ENCODE measurements at regions not wholly inside any gene's neighbourhood (a gene's known extent, or its start where the extent isn't known, plus 50 kb on each side); places are given as distances from the start of the nearest gene placed in this dataset.

DNA sequence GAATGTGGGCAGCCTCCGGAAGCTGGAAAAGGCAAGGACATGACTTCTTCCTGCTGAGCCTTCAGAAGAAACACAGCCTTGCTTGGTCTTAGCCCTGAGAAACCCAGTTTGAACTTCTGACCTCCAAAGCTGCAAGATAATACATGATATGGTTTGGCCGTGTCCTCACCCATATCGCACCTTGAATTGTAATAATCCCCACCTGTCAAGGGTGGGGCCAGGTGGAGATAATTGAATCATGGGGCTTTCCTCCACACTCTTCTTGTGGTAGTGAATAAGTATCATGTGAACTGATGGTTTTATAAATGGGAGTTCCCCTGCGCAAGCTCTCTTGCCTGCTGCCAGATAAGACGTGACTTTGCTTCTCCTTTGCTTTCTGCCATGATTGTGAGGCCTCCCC, 310.9 kb downstream of the PSAT1 start:
- no peak for FAIRE-seq

DNA sequence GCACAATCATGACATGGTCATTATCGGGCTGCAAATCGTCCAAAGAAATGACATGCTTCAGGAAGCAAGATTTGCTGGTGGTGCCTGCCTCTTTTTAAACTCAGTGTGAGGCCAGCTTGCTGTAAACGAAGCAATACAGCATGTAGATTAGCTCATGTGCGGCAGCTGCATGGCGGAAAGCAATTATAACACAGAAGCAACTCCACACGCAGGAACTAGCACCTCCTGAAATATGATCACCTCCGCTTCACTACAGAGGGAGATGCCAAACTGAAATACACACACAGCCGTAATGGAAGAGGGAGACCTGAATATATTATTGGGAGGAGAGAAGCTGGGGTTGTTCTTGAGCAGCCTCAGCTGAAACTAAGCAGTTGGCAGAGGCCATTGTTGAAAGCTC, 312.5 kb downstream of the PSAT1 start:
- no peak for FAIRE-seq

DNA sequence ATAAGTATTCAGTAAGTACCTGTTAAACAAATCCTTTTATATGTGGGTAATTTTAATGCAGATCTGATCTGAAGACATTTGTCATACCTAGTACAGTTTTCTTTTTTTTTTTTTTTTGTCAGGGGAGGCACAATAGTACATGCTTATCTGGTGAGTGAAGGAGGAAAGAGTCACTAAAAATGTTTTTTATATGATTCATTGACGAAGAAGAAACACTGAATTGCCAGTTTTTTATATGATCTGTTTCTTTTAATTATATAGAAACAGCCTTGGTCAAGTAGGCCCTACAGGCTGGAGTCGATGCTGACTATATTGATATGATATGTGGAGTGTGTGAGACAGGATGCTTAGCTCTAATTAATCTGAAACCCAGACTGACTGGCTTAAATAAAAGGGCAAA, 315.2 kb downstream of the PSAT1 start:
- peak; percentile 19 for FAIRE-seq

DNA sequence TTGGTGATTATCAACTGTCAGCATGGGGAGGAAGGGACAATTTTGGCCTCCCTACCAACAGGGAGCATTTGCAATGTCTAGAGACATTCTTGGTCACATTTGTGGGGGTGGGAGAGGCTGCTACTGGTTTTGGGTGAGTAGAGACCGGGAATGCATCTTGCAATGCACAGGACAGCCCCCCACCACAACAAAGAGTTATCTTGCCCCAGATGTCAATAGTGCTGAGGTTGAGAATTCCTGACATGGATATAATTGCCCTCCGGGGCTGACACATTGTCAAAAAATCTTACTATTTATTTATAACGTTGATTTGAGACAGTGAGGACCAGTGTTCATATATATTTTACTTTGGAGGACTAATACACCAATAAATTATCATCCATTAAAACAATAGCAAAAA, 316.1 kb downstream of the PSAT1 start:
- FAIRE-seq = no peak

DNA sequence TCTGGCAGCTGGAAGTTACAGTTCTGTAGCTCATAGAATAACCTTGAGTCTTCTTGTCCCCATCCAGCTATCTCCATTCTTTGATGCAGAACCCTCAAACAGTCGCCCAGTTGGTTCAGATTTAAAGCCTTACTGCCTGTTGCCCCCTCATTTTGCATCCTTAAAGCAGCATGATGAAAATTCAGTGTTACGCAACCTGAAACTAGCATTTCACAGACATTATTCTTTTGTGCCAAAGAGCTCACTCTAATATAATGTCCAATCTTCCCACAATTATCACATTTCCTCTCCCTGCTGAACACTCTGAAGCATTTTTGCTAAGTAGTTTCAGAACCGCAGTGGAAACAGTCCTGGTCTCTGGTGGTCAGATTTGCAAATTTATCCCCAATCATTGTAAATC, 318.0 kb downstream of the PSAT1 start:
- no peak for FAIRE-seq

DNA sequence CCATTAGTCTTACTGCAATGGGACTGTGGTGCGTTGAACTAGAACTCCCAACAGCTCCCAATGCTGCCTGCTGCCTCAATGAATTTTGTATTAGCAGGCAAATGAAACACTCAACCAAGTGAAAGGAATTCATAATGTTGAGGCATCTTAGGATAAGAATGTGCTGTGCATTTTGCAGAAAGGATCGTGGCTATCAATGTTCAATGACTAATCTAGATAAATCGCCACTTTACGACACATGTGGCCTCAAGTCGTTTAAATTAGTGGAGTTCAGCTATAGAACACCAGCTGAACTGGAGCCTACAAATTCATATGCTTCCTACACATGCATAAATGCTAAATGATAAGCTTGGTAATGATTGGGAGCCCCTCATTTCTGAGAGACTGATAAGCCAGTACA, 318.4 kb downstream of the PSAT1 start:
- FAIRE-seq = no peak

DNA sequence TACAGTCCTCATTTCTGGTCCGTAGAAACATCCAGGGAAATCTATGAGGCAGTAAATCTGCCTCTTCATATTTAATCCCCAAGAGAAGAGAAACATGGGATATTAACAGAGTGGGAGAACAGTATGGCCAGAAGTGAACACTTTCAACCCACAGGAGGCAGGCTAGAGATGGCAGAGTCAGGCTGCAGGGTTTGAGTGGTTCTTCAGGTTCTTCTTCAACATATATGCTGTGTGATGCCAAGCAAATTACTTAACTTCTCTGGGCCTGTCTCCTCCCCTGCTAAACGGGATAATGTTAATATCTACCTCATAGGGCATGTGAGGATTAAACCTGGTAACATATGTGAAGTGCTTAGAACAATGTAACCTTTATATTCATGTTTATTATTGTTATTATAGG, 321.8 kb downstream of the PSAT1 start:
- FAIRE-seq = no peak

DNA sequence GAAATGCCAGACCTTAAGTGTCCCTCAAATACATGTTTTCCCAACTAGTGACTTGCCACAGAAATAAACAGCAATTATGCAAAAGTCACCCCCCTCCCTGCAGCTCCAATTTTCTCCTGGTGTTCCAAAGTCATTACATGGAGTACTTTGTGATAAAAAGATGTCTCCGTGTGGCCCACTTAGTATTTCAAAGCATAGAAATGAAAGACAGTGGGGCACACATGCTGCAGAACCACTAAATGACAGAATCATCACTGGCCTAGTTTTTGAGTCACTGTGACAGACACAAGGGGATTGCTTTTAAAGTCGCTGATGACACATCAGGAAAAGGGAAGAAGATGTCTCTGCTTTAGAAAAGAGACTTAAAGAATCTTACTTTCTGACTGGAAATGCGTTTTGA, 323.4 kb downstream of the PSAT1 start:
- FAIRE-seq = no peak

DNA sequence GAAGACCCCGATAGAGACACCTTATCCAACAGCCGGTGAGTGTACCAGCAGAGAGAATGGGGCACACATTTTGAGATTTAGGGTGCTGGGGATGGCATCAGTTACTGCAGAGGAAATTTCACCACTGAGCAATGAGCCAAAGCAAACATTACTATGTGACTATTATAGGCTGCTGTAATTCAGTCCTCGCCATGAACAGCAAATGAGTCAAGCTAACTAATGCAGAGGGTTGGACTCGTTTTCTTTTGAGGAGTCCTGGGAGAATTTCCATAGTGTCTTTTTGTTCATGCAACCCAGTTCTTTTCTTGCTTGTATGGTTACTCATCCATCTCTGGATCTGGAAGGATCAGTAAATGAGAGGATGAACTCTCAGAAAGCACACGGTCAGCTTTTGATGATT, 323.8 kb downstream of the PSAT1 start:
- FAIRE-seq = no peak

DNA sequence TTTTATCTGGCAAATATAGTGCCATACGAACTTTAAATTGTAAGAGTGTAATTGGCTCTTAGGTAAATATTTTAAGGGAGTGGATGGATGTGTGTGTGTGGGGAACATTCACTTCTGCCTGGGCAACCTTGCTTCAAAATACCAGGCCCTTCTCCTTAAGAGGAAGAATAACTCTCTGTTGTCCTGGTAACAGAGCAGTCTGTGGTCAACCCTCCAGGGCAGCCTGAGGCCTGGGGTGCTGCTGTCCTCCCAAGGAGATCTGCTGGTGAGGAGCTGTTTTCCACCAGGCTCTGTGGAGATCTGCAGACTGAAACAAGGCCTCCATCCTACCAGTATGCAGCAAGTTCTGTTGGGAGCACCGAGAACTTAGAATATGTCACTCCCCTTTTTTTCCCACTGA, 325.2 kb downstream of the PSAT1 start:
- FAIRE-seq = no peak

DNA sequence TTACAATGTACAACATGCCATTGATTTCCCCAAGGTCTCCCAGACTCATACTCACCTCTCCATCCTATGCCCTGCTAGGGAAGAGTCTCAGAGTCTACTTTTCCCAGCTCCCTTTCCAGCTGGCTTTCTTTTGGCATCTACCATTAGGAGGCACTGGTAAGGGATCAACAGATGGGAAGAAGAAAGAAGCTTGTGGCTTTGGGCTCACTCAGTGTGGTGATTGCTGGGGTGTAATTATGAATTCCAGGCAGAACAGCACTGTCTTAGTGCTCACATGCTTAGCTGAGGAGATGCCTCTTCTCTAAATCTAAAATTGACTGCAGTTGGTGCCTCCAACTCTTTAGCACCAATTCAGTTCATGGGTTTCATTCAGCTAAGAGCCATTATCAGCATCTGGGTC, 330.0 kb downstream of the PSAT1 start:
- FAIRE-seq = no peak

DNA sequence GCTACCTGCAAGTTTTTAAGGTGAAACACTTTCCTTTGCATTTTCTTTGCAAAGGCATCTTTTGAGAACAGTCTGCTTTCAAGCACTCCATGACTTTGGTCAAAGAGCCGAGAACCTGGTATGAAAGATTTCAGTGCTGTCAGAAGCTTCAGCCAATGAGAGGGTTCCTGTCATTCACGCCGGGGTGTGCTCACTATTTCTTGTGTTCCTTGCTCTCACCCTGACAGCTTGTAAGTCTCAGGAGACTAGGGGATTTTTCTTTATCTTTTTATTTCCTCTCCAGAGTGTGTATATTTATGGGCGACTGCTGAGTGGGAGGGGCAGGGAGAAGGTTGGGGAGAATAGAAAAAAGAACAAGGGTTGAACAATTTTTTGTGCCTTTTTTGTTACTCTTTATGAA, 334.0 kb downstream of the PSAT1 start:
- FAIRE-seq = no peak

DNA sequence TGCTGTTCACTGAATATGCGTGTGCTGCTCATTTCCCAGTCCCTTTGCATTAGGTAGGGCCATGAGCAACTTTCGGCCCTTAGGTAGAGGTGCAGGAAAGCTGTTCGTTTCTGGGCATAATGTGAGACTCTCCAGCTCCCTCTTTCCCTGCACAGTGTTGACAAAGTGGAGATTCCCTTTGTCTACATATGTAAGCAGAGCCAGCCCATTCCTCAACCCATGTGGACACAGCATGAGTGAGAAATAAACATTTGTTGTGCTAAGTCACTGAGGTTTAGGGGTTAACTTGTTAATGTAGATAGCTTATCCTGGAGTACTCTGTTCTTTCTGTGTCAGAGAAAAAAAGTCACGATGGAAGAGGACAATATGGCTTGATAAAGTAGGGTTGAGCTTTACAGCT, 343.8 kb downstream of the PSAT1 start:
- FAIRE-seq = no peak

DNA sequence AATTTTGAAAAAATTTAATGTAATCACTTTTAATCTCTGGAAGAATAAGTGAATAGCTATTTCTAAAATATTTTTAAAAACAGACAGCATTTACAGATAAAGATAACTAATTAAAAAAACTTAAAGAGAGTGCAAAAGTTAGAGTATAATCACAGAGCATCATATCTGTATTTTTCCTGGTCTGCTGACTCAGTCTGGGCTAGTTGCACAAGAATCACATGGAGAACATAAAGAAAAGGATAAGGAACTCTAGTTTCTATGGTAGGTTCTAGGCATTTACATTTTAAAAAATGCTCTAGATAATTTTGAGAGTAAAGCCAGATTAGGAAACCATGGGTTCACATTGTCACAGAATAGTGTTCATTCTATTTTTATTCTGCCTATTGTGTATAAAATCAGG, 347.4 kb downstream of the PSAT1 start:
- FAIRE-seq = no peak

DNA sequence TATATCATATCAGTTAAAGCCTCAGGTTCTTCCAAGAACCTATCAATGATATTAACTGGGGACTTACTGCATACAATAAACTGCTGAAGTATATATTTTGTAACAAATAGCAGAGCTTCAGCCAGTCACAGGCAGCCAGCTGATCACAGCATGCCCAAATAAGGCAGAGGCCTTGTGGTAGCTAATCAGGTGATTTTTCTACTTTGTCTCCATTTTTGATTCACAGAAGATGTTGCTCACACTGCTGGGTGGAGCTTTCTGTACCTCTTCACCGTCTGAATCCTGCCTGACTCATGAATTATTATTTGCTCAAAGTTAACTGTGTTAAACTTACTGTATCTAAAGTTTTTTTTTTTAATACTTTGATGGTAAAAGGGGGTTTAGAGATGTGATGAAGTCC, 357.4 kb downstream of the PSAT1 start:
- FAIRE-seq = no peak

DNA sequence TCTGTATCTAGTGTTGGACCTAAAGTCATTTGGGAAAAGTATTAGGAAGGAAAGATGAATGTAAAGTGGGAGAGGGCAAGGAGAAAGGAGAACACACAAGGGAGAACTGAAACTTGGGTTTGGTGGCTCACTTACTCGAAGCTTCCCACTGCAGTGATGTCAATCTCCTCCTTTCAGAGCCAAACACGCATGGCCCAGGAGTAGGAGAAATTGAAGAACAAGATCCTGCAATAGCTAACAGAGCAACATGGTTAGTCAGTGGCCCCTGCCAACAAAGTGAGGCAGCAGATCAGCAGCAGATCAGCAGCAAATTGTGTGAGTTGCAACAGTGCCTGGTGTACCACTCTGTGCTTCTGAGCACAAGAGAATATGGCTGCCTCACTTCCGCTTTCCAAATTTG, 366.4 kb downstream of the PSAT1 start:
- FAIRE-seq = no peak

DNA sequence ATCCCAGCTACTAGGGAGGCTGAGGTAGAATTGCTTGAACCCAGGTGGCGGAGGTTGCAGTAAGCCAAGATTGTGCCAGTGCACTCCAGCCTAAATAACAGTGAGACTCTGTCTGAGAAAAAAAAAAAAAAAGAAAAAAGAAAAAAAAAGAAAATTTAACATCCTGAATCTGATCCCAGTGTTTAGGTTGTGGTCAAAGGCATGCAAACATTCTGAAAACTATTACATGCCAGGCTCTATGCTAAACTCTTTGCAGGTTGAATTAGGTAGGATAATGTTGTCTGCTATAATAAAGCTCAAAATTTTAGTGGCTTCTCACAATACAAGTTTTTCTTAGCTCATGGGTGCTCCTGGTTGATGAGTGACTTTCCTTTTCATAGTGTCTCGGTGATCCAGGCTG, 367.4 kb downstream of the PSAT1 start:
- FAIRE-seq = no peak

DNA sequence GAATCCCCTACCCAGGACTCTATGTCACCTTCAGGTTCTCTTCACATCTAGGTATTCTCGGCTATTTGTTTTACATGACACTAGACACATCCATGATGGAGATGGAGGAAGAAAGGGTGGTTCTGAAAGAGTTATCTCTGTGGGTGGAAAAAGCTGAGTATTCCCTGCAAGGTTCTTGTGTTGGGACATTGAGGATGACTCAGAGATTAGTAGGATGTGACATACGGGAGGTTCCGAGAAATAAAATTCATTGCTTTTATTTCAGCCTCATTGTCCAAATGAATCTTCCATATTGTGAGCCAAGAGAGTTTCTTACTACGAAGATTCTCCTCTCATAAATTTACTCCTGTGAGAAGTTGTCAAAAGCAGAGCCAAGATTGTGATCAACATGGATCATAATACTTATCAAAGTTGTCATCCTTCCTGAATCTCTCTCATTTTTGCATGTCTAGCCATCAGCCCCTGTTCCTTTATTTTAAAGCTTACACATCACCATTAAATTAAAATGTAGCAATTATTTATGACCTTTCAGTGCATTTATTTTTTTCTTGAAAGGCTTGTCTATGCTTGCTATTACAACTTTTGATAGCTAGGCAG, 370.0 kb downstream of the PSAT1 start:
- FAIRE-seq = no peak

DNA sequence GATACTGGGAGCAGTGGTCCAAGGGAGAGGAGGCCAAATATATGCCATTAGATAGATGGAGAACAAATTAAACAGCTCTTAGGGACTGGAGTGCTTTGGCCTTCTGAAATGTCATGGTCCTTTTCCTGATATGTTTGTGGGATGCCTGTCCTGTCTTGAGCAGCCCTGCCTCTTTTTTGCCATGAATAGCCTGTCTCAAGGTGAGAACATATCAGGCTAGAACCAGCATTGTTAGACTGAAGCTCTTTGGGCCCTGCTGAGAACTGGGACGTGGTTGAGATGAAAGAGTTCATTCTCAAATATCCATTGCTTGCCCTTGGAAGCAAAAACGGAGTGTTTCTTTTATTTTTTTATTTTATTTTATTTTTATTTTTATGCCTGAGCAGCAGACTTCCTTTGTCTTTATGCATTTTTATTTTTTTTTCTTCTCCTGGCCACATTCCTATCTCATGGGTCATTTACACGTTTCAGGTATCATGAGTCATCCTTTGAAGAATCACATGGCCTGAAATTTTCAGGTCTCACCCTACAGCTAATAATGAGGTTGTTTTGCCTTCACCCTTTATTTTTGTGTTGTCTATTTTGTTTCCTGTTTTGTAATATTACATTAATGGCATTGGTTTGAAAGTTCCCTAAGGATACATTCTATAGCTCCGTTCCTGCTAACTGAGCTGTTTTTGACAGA, 371.4 kb downstream of the PSAT1 start:
- FAIRE-seq = no peak

DNA sequence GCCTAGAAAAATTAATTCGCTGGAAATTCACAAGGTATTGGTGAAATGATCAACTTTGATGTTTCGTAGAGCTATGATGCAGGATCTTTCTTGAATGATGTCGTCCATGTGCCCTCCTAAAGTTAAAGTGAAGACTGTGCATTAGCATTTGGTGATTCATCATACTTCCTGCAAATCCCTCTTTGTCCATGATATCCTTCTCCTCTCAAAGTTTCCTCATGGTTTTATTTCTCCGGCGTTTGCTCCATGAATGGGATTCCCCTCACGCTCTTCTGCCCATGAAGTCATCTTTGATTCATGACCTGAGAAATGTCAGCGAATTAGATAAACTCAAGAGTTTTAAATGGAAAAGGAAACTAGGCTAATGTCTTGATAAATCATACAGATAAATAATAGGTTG, 372.7 kb downstream of the PSAT1 start:
- no peak for FAIRE-seq

DNA sequence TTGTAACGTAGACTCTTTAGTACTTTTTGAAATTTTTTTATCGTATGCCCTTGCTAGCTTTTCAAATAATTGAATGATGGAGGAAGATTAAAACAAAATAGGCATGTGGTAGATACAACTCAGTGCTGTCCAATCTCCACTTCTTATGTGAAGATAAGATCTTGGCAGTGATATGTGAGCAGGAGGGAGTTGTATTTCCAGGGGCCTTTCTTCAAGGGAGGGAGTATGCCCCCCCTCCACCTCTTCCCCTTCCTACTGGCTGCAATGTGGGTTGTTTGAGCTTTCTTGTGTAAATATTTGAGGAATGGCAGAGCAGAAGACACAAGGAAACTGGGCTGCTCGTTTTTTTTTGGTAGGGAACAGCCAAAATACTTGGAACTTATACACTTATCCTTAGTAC, 374.9 kb downstream of the PSAT1 start:
- FAIRE-seq = no peak

DNA sequence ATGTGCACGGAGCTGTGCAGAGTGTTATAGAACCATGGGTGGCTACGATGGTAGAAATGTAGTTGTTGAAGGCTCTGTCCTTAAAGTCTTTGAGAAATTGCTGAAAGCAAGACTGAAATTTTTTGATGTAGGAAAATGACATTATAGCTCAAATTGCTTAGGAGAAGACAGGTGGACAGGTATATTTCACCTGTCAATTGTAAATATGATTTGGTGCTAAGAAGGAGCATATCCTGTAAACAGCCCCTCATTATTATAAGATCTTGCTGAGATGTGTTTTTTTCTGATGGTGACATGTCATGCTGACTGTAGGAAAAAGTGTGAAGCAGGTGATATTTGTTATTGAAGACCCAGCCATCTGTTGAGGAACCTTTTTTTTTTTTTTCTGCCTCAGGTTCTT, 377.9 kb downstream of the PSAT1 start:
- FAIRE-seq = no peak

DNA sequence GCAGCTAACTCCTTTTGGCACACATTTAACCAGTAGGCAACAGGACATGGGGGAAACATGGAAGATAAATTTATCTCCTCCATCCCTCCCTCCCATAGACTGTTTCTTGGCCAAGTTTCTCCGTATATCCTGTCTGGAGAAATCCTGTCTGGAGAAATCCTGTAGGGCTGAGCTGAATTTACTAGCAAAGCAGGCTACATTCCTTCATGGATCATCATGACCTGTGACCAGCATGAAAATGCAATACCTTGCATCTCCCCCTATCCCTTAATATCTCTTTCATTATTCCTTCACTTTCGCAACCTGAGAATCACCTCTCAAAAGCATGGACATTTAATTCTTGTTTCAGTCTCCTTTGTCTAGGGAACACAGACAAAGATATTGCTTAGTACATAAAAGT, 379.1 kb downstream of the PSAT1 start:
- no peak for FAIRE-seq

DNA sequence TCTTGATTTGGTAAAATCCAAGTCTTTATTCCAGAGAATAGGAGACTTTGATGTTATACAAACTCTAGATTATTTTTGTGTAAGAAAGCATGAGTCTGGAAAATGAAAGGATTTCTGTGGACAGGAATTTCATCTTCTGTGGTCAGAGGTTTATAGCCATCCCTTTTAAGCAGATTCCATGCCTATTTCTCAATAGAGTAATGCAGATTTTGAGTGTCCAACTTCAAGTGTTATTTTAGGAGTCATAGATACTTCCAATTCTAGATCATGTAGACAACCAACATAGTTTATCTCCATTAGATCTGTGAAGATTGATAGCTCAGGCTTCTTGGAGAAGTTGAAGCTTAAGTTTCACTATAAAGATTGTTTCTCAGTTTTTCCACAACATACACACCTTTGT, 379.7 kb downstream of the PSAT1 start:
- peak; percentile 49 for FAIRE-seq

DNA sequence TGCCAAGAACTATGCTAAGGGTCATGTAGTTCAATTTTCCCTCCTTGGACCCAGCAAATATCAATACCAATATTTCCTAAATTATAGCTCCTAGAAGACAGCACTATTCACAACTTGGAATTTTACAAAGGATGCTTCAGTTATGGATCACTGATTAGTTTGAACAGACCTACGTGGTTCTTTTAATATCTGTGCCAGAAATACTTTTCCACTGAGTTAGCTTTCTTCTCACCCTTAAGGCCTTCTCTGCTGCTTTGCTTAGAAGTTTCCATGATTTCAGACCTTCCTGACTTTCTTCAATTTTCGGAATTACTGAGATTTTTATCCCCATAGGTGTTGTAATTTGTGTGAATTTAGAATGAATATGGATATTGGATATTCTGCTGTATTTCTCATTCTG, 380.4 kb downstream of the PSAT1 start:
- no peak for FAIRE-seq
